VCaP (cell line): ENCODE measurements at regions not wholly inside any gene's neighbourhood (a gene's known extent, or its start where the extent isn't known, plus 50 kb on each side); places are given as distances from the start of the nearest gene placed in this dataset.
A peak's percentile ranks its signal among the peaks of the same experiment; 100 is the strongest.

Experiments
- H3K27ac ChIP-seq: fragments of 450-650 bp; 2 replicates; pipeline ENCODE4 v1.5.1; 2017
- TF ChIP-seq, protein P1 (sequence below): fragments of 450-650 bp; conservative IDR thresholded peaks from 2 replicates; pipeline ENCODE4 v1.5.1; 2017; ENCODE audit warnings: mild to moderate bottlenecking, moderate library complexity

DNA sequence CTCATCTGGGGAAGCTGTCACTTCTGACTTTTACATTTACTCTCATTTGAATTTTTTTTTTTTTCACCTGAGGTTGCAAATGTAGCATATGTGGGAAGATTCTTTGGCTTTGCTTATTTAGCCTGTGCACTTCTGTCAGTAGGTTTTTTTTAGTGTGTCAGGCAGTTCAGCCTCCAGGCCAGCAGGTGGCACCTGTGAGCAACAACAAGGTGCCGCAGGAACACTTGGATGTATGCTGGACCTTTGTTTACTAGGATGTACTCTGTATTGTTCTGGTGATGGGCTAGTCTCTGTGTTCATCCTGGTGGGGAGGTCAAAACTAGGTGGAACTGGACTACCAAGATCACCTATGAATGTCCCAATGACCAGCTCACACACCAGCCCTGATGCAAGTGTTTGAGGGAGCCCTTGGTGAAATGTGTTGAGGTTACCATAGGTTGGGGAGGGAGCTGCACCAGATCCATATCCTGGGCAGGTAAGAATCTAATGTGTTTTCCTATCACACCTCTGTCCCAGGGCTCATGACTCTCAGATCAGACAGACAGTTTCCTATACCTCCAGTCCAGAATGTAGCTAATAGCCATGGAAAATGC, 618.2 kb downstream of the BRINP3 start:
- TF ChIP-seq, protein P1, sequence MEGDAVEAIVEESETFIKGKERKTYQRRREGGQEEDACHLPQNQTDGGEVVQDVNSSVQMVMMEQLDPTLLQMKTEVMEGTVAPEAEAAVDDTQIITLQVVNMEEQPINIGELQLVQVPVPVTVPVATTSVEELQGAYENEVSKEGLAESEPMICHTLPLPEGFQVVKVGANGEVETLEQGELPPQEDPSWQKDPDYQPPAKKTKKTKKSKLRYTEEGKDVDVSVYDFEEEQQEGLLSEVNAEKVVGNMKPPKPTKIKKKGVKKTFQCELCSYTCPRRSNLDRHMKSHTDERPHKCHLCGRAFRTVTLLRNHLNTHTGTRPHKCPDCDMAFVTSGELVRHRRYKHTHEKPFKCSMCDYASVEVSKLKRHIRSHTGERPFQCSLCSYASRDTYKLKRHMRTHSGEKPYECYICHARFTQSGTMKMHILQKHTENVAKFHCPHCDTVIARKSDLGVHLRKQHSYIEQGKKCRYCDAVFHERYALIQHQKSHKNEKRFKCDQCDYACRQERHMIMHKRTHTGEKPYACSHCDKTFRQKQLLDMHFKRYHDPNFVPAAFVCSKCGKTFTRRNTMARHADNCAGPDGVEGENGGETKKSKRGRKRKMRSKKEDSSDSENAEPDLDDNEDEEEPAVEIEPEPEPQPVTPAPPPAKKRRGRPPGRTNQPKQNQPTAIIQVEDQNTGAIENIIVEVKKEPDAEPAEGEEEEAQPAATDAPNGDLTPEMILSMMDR: peak; percentile 65
- no peak overlapping the region for H3K27ac ChIP-seq

DNA sequence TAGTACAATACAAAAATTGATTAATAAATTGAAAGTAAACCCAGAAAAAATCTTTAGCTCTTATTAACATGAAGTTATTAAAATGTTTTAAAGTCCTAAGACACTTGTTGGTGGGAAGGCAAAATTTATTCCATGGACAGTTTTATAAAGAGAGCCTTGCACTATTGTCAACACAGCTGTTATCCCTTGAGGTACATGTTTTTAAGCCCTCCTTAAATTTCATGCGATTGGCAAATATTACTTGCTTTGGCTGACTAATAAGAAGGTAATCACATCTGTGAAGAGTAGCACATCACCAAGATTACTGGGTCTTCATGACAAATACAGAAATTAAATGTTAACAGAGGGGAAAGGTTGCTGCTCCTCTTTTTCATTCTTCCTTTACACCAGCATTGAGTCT, 611.1 kb downstream of the BRINP3 start:
- no peak overlapping the region for H3K27ac ChIP-seq
- TF ChIP-seq, protein P1: no peak

DNA sequence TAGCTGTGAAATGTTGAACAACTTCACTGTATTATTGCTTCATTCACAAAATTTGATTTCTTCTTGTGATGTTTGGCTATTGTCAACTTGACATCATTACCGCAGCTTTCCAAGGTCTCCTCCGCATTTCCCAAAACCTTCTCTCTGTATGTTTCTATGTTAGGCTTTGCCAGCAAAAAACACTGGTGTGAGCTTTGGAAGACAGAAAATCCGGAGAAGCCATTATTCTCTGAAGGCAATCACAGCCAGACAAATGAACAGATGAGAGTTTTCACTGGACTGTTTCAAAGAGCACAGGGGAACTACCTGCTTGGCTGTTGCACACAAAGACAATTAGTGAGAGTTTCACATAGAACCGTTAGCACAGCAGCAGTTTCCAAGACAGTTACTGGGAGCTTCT, 609.6 kb downstream of the BRINP3 start:
- H3K27ac ChIP-seq: no peak overlapping the region
- TF ChIP-seq, protein P1: no peak

DNA sequence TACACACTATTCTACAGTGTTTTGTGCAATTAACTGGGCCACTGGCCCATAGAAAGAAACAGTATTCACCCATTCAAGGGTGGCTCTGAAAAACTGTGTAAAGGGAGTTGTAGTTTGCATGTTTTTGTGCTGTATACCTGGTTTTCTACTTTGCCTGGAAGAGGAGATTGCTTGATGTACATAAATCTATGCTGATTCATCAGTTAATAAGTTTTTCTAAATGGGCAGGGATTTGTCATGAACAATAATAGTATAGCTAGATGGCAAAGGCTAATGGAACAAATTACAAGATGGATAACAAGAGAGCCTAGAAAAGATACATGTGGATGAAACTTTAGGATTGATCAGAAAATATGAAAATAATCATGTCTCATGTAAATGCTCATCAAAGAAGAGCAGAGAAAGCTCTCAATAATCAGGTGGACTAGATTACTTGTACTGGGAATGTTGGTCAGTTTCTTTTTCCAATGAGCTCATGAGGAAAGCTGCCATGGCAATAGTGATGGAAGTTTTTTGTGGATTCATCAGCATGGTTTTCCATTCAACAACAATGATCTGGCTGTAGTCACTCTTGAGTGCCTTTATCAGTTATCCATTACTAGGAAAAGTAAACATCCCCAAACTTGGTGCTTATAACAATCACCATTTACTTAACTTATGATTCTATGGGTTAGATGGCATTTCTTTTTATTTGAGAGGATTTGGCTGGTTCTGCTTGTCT, 602.8 kb downstream of the BRINP3 start:
- TF ChIP-seq, protein P1: no peak
- no peak overlapping the region for H3K27ac ChIP-seq

DNA sequence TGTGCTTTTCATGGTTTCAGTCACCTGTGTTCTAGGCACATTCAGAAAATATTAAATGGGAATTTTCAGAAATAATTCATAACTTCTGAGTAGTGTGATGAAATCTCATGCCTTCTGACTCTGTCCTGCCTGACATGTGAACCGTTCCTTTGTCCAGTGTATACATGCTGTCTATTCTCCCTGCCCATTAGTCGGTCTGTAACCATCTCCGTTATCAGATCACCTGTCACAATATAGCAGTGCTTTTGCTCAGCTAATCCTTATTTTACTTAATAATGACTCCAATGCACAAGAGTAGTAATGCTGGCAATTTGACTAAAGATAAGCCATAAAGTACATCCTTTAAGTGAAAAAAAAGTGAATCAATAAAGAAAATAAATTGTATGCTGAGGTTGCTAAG, 597.5 kb downstream of the BRINP3 start:
- no peak overlapping the region for H3K27ac ChIP-seq
- TF ChIP-seq, protein P1: no peak

DNA sequence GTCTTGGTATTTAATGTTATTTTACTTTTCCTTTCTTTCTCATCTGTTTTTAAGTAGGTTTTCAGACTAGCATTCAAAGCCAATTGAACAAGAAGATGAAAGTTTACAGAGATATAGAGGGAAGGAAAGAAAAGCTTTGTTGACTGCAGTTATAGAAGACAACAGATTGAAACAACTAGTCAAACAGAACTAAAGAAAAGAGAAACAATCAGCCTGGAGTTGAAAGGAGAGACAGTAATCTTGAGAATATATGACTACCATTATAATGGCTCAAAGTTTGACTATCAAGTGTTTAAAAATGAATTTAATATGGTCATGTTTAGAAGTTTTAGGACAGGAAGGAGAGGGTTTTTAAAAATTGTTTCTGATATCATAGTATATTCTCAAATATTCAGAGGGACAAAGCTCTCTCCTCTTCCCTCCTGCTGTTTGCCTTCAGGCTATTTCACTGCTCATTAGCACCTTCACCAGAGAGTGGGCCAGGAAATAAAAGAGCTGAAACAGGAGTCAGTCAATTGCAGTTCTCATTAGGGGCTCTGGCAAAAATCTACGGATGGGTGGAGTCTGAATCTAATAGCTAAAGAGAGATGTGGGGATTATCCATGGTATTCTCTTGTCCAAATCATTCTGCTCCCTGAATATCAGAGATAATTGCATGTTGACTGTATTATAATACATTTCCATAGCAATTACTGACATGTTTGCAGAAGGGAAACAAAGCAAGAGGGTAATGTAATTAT, 577.8 kb downstream of the BRINP3 start:
- TF ChIP-seq, protein P1: no peak
- H3K27ac ChIP-seq: no peak overlapping the region

DNA sequence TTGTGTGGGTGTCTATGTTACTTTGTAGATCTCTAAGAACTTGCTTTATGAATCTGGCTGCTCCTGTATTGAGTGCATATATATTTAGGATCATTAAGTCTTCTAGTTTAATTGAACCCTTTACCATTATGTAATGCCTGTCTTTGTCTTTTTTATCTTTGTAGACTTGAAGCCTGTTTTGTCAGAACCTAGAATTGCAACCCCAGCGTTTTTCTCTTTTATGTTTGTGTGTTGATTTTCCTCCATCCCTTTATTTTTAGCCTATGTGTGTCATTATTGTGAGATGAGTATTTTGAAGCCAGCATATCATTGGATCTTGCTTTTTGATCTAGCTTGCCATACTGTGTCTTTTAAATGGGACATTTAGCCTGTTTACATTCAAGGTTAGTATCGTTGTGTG, 573.2 kb downstream of the BRINP3 start:
- H3K27ac ChIP-seq: no peak overlapping the region
- TF ChIP-seq, protein P1: no peak
